ENCODE measurements at regions not wholly inside any gene's neighbourhood (a gene's known extent, or its start where the extent isn't known, plus 50 kb on each side); places are given as distances from the start of the nearest gene placed in this dataset.

DNA sequence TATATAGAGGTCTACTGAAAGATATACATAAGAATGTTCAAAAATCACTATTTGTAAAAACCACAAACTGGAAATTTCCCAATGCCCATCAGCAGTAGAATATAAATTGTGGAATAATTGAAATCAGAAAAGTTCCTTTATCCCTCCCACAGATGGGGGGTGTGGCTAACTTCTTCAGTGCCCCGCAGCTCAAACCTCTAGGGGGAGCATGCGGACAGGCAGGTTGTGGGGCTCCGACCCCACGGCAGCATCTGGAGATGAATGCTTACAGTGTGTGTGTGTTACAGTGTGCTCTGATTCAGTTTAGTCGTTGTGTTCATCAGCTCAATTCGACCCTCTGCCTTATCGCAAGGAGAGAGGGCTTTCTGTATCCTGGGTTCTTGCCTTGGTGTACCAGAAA is 262.1 kb upstream of the LRRC7 start:
- TF ChIP-seq POLR2A (IDR thresholded peaks at IDR 0.05) (no peak), EP300 (IDR thresholded peaks at IDR 0.05) (no peak)
- TF ChIP-seq, protein P1, sequence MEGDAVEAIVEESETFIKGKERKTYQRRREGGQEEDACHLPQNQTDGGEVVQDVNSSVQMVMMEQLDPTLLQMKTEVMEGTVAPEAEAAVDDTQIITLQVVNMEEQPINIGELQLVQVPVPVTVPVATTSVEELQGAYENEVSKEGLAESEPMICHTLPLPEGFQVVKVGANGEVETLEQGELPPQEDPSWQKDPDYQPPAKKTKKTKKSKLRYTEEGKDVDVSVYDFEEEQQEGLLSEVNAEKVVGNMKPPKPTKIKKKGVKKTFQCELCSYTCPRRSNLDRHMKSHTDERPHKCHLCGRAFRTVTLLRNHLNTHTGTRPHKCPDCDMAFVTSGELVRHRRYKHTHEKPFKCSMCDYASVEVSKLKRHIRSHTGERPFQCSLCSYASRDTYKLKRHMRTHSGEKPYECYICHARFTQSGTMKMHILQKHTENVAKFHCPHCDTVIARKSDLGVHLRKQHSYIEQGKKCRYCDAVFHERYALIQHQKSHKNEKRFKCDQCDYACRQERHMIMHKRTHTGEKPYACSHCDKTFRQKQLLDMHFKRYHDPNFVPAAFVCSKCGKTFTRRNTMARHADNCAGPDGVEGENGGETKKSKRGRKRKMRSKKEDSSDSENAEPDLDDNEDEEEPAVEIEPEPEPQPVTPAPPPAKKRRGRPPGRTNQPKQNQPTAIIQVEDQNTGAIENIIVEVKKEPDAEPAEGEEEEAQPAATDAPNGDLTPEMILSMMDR (IDR thresholded peaks at IDR 0.05) = no peak

Data from sigmoid colon (tissue), 4 donors.